CD4-positive, alpha-beta T cell treated with Interferon alpha-2 for 1 hour (primary cell): ENCODE measurements at regions not wholly inside any gene's neighbourhood (a gene's known extent, or its start where the extent isn't known, plus 50 kb on each side); places are given as distances from the start of the nearest gene placed in this dataset.
"Not testable (repeated sequence)": the region's sequence is repeated elsewhere in the genome, so short reads cannot be mapped to it uniquely, and the experiment has no call there.

Experiments used
- DNase-seq, 2 donors: peaks; one replicate each; pipeline ENCODE4 v3.0.0-alpha.2; 2020 to 2022

GRCh38 chr2:189312643-189313042 lies 128.6 kb upstream of the WDR75 start:
- DNase-seq = no peak

- DNase-seq = no peak
Observed at GRCh38 chr2:189318761-189319160, 122.5 kb upstream of the WDR75 start.

- DNase-seq = not testable (repeated sequence)
Observed at GRCh38 chr2:189319424-189319823, 121.8 kb upstream of the WDR75 start.

GRCh38 chr2:189327879-189328847 lies 113.1 kb upstream of the WDR75 start:
- no peak for DNase-seq

GRCh38 chr2:189328848-189329245 lies 112.4 kb upstream of the WDR75 start:
- no peak for DNase-seq

GRCh38 chr2:189336276-189336975 lies 104.8 kb upstream of the WDR75 start:
- DNase-seq = no peak

GRCh38 chr2:189337656-189338055 lies 103.6 kb upstream of the WDR75 start:
- no peak for DNase-seq

GRCh38 chr2:189338115-189338514 lies 103.2 kb upstream of the WDR75 start:
- no peak for DNase-seq

GRCh38 chr2:189341077-189341476 lies 100.2 kb upstream of the WDR75 start:
- no peak for DNase-seq

- DNase-seq = no peak
Observed at GRCh38 chr2:189344043-189344442, 97.2 kb upstream of the WDR75 start.

- peak; percentile 1 to 67 for DNase-seq
Observed at GRCh38 chr2:189347540-189347939, 93.7 kb upstream of the WDR75 start.

- DNase-seq = no peak
Observed at GRCh38 chr2:189348369-189348768, 92.9 kb upstream of the WDR75 start.

GRCh38 chr2:189350540-189351209 lies 90.6 kb upstream of the WDR75 start:
- DNase-seq = no peak

GRCh38 chr2:189351933-189352332 lies 89.3 kb upstream of the WDR75 start:
- DNase-seq = not testable (repeated sequence)

GRCh38 chr2:189357375-189357774 lies 83.9 kb upstream of the WDR75 start:
- DNase-seq = not testable (repeated sequence)

- no peak for DNase-seq
Observed at GRCh38 chr2:189360861-189361260, 80.4 kb upstream of the WDR75 start.

- DNase-seq = no peak
Observed at GRCh38 chr2:189362283-189362682, 79.0 kb upstream of the WDR75 start.

- DNase-seq = no peak
Observed at GRCh38 chr2:189363559-189363958, 77.7 kb upstream of the WDR75 start.

- no peak for DNase-seq
Observed at GRCh38 chr2:189364607-189365006, 76.7 kb upstream of the WDR75 start.

GRCh38 chr2:189366349-189366748 lies 74.9 kb upstream of the WDR75 start:
- DNase-seq = no peak

GRCh38 chr2:189367343-189367742 lies 73.9 kb upstream of the WDR75 start:
- DNase-seq = no peak

GRCh38 chr2:189369566-189369965 lies 71.7 kb upstream of the WDR75 start:
- DNase-seq = no peak

GRCh38 chr2:189370719-189371118 lies 70.6 kb upstream of the WDR75 start:
- no peak for DNase-seq
